GM21786 (cell line): ENCODE measurements at regions not wholly inside any gene's neighbourhood (a gene's known extent, or its start where the extent isn't known, plus 50 kb on each side); places are given as distances from the start of the nearest gene placed in this dataset.

Experiments
- ATAC-seq: cut with Tn5 transposase; IDR thresholded peaks from one replicate; pipeline ENCODE4 v1.9.1; 2021; ENCODE audit not compliant: unreplicated experiment

DNA sequence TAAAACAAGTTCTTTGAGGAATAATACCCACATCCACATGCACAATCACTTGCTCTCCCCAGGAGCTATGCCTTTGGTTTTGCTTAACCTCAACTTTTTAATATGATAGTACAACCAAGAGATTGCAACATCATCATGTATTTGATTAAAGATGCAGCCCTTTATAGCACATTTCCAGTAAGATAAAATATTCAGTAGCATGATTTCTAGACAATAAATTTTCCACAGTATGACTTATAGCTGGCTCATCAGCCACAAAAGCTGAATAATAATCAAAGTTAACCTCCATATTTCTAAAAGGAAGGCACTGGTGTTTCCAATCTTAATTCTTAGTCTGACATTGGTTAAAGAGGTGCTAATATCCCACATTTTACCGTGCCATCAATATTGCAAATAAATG, 622.5 kb downstream of the TBL1XR1 start:
- no peak for ATAC-seq

DNA sequence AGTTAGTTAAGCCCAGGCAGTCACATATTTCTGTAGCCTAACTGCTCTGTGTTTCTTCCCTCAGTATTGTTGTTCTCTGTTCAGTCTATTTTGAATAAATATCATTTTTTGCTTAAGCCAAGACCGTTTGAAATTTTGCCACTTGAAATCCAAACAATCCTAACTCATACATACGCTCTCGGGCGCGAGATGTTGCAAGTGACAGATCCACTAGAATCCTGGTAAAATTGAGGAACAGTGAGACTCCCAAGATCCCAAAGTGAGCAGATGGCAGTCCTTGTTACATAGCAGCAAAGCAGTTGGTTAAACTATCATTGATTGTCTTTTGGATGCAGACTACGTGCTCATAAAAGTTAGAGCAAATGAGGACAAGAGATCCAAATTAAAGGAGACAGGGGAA, 625.4 kb downstream of the TBL1XR1 start:
- no peak for ATAC-seq

DNA sequence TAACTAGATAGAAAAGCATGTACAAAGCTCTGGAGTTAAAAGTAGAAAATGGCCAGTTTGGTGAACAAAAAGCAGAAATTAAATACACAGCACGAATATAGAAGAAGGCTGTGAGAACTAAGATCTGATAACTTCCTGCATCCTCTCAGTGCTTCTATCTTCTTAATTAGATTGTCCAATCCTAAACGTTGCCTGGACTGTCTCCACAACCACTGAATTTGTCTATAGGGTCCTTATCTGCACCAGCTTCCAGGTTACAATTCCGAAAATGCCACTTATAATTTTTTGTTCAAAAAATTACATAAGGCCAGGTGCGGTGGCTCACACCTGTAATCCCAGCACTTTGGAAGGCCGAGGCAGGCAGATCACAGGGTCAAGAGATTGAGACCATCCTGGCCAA, 626.3 kb downstream of the TBL1XR1 start:
- no peak for ATAC-seq

DNA sequence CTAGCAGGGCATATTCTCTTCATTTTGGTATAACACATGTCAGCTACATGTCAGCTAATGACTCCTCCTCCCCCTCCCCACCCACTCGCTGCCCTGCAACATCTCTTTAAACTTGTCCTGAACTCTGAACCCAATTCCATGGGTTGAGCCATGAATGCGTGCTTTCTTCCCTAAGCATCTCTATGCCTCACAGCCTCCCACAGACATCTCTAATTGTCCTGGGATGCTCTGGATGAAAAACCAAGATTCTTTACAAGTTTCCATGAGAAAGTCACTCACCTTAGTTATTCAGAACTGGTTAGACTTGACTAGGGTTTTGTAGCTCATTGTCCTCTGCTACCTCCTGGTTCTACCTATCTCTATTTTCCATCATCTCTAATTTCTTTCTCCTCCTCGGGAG, 629.1 kb downstream of the TBL1XR1 start:
- no peak for ATAC-seq

DNA sequence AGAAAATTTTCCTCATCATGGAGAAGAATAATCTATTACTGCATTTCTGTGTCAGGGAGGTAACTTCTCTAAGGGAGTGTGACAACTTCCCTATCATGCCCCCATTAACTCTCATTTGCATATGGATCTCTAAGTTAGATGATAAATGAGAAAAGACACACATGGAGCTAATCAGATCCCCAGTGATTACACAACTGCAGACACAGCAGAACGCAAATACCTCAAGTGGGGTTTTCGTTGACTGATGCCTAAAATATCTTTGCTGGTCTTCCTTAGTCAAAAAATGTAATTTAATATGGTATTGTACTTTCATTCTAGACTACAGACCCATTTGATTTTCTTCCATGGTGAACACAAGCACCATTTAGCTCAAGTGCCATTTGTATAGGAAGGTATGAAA, 630.5 kb downstream of the TBL1XR1 start:
- no peak for ATAC-seq

DNA sequence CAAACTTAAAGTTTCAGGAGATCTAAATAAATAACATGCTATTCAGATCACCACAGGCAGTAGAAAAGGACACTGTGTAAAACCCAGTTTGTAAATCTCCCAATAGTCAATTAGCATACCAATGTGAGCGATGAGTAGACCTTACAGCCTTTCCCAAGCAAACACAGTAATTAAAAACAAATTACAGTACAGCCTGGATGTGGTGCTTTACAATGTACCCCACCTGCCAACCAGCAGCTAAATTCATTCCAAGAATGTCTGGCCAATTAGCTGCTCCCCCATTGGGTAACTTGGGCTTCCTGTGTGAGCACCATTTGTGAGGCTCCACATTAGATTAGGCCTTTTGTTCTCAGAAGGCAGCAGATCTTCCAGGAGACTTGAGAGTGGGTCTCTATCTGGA, 635.0 kb downstream of the TBL1XR1 start:
- no peak for ATAC-seq

DNA sequence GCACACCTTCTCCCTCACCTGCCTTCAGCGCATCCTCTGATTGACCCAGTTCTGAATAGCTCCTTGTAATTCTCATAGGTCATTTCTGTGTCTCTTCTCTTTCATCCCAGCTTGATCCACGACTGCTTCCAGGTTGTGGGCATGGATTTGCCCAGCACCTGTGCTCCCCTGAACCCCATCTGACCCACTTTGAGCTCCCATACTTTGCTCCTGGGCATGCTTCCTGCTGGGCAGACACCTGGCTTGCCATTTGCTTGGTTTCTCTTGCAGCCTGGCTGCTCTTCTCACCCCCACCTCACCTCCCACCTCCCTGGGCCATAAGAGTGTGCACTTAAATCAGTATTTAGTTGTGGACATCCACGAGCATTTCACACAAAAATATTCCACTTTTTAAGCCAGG, 635.5 kb downstream of the TBL1XR1 start:
- ATAC-seq: no peak

DNA sequence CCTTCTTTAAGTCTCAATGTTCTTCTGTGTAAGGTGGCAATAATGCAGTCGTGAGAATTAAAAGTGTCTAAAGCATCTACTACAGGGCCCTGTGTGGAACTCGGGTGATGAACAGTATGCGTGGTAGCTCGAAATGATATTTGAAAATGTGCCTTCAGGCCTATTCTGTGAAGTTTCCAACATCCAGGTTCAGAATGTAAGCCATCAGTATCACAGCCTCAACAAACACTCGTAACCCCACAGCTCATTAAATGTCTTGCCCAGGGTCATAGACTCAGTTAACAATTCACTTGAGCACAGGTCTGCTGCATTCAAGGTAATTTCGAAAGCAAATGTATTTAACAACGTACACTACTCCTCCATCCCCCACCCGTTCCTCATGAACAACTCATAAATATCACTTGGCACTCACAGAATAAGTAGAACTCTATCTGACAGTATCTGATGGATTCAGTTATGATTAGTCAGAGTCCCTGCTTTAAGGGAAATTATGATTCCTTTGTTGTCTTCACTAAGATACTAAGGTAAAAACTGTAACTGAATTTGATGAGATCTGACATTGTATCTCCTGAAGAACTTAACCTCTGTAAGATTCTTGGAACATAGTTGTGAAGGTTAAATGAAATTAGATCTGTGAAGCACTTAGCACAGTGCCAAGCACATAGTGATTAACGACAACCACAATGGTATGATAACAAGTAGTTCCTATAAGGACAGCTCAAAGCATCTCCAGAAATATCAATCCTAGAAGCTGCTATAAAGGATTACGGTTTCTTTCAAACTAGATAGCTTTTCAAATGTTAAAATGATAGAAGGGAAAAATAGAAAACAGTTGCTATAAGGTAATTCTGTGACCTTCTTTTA, 642.3 kb downstream of the TBL1XR1 start:
- no peak for ATAC-seq

DNA sequence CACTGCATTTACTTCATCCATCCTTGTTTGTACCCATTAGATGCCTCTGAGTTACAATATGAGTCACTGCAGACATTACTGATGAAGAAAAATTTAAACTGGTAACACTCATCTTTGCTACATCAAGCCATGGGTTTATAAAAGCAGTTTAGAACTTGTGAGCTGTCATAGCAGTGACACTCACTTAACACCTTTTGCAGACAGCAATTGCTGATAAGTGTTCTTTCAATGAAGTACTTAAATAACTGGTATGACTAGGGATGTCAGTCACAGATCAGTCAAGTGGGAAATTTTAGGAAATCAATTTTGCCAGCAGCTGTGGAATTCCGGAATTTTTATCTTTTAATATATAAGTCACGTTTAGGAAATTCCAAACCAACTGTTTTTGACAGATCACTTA, 643.0 kb downstream of the TBL1XR1 start:
- no peak for ATAC-seq

DNA sequence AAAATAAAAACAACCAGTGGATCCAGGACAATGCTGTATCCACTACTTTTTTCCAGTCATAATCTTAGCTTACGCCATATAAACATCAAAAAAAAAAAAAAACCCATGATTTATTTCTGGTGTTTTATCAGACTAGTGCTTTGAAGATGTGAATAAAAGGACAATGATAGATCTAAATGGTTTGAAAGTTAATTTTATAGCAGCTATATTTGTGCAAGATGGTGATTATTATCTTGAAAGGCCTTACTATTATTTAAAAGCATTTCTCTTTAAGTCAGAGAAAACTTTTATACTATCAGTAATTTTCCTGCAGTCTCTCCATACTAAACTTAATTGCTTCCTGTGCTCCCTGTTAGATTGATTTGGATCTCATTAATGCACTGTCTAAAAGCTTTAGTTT, 670.3 kb downstream of the TBL1XR1 start:
- no peak for ATAC-seq

DNA sequence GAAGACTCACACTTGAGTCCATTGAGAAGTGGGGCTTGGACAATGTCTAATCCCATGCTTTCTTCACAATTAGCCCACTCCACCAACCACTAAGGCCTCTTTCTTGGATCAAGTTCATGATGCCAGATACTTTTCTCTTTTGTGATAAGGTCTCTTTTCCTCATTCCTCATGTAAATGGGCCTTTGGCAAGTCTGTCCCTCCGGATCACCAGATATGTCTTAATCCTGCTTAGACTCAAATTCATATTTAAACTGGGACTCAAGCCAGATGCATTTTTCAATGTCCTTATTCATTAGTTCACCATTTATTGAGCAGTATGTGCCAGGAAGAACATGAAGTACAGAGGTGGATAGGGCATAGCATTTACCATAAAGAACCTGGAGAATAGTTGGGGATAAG, 671.1 kb downstream of the TBL1XR1 start:
- ATAC-seq: no peak

DNA sequence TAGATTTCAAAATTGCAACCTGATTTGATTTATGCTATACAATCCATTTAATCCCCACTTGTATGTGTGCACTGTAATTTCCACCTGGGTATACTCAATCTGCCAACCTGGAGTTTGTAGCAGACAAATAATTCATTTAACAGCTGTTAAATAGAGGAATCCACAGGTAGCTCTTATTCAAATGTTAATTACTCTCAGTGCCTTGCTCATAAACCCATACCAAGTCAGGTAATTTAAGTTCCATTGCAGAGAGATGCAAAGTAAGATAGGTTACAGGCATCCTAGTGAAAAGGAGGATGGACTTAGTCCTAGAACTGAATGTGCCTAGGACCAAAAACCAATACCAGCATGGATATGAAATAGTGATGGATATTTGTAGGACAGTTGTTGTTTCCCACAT, 674.2 kb downstream of the TBL1XR1 start:
- ATAC-seq: no peak

DNA sequence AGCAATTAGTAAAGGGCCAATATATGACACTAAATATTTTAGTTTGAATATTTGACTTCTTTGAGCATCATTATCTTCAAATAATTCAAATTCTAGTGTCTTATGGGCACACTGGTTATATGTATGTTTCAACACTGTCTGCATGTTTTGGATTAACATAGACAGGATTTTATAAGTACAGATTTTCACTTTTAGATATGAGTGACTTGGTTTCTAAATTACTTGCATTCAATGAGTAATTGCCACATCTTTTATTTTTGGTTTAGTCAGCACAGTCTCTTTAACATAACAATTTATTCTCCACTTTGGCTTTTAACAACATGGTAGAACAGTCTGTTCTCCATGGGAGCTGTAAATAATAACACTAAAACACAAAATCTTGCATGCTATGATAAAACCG, 674.8 kb downstream of the TBL1XR1 start:
- ATAC-seq: no peak

DNA sequence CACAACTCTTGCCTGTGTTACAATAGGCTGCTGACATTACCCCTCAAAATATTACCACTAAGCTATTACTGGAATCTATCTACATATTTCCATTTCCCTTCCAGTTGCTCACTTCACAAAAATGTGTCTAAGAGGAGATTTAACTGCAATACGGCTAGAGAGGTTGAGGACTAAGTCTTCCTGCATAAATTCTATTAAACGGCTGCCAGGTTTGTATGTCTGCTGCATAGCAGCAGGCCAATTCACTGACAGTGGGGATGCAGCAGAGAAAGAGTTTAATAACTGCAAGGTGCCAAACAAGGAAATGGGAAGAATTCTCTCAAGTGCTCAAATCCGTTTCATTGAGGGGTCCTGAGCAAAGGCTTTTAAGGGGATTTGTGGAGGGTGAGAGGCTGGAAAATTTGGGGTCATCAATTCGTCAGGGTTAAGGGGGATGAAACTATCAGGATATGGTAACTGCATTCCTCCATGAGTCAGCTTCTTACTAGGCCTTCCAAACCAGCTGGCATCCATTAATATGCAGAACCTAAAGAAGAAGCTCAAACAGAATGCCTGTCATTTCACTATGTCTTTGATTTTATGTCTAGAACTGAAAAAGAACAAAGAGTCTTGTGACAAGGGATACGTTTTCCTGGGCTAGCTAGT, 675.6 kb downstream of the TBL1XR1 start:
- no peak for ATAC-seq

DNA sequence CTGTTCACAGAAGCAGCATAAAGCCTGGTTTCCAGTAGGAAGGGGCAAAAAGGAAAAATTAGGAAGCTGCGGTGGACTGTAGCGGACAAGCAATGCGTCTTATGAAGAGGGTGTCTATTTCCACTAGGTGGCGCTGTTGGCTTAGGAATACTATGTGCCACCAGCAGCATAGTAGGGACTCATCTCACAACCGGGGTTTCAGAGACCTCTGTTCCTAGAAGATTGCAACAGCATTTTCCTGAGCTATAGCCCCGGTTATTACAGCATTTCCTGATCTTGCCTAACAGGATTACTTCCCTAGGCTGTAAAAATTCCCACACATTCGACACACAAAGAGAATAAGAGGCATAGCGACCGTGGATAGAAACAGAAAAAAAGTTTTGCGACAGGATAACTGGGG, 683.0 kb downstream of the TBL1XR1 start:
- ATAC-seq: no peak

DNA sequence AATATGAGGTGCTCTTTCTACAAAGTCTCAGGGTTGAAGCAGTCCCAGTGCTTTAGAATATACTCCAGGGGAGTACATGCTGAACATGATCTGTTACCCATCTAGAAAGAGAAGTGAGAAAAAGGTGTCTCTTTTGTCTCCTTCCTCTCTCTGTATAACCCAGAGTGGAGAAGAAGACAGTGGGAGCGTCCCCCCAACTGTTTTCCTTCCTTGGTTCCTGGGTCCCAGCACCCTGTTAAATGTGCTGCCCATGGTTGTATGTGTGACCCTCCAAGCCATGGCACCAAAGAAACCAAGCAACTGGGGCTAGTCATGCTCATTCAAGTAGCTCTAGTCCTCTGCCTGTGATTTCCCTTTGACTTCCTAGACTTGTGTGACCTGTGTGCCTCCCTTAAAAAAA, 683.7 kb downstream of the TBL1XR1 start:
- ATAC-seq: no peak

DNA sequence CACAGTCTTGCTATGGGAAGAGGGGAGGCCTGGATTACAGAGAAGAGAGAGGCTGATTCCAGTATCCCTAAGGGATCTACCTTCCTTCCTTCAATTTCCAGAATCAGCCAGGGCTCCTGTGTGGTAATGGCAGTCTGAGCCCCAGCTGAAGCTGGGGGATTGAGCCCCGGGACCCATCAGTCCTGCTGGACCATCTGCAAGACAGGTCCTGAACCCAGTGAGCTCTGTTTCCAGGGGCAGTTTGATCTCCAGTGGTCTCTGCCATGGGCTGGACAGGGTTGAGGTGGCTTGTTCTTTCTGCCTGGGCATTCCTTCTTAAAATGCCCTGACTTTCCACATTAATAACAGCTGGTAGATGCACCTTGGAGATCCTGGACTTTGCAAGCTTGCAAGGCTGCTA, 685.2 kb downstream of the TBL1XR1 start:
- ATAC-seq: no peak

DNA sequence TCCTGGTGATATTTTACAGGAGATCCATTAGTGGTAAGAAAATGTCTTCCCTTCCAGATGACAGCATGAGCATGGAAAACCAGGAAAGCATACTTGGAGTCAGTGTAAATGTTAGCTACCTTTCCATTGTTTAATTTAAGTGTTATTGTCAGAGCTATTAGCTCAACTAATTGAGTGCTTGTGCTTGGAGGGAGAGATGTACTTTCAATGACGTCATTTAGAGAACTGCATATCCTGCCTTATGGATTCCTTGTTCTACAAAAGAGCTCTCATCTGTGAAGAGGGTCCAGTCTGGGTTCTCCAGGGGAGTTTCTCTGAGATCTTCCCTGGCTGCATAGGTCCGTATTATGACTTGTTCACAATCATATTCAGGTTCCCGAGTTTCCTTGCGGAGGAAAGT, 687.2 kb downstream of the TBL1XR1 start:
- ATAC-seq: no peak

DNA sequence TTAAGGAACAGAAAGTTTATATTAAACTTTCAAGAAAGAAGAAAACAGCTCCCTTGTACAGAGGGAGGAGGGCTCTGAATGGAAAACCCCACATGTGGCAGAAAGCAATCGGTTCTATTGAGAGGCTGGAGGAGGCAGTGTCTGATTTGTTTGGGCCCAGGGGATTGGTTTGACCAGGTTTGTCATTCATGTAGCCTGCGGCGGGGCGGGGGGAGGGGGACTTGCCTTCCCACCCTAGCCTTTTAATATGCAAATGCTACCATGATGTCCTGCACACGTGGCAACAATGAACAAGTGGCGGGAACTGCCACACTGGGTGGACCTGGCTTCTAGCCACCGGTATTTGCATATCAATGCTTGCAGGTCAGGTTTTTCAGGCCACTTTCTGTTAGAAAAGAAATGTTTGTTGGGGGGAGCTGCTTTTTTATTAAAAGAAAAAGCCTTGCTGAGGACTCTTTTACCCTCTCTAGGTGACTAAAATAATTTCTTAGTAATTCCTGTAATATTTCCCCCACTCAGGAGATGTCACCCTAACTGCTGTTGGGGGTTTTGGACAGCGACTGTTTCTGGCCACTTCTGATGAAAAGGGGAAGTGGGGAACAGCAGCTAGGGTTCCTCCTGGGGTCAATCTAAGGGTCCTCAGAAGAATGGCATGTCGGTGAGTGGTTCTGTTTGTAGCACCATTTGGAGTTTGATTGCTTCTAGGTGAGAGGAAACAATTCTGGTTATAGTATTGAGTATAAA, 691.2 kb downstream of the TBL1XR1 start:
- ATAC-seq: no peak

DNA sequence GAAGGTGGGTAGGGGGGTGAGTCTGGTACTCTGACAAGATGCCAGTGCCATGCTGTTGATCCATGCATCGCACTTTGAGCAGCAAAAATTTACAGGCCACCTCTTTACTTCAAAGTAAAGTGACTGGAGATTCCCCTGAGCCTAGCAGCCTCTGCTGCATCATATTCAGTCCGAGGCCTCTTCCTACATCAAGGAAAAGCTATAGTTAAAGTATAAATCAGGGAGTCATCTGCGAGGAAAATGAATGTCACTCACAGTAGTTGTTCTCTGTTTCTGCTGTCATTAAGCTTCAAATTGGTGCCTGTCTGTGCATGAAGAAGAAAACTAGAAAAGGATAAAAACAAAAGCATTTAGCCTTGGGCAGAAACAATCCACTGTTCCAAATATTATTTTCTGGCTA, 706.2 kb downstream of the TBL1XR1 start:
- ATAC-seq: no peak

DNA sequence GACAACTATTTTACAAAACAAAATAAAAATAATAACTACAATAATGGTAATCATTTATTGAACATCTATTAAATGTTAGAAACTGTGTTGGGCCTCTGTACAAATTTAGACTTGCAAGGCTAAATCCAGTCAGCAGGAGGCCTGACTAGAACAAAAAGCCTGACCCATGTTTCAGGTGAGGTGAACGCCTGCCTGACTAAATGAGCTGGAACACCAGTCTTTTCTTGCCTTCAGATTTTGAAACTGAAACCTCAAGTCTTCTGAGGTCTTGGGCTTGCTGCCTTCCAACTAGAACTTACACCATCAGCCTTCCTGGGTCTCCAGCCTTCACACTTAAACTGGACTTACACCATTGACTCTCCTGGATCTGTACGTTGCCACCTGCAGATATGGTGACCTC, 706.9 kb downstream of the TBL1XR1 start:
- ATAC-seq: peak; percentile 77

DNA sequence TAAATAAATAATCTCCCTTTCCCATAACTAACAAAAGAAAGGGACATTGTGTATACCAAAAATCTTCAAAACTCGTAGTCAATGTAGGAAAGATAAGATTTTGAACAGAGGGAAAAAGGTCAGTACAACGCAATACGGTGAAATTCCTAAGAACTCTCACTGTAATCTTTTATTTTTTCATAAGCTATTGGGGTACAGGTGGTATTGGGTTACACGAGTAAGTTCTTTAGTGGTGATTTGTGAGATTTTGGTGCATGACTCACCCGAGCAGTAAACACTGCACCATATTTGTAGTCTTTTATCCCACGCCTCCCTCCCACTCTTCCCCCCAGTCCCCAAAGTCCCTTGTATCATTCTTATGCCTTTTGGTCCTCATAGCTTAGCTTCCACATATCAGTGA, 718.0 kb downstream of the TBL1XR1 start:
- no peak for ATAC-seq
